Urinary bladder (tissue), 3 donors: ENCODE measurements at regions not wholly inside any gene's neighbourhood (a gene's known extent, or its start where the extent isn't known, plus 50 kb on each side); places are given as distances from the start of the nearest gene placed in this dataset.

Experiments
- DNase-seq: peaks from one replicate; pipeline ENCODE4 v3.0.0-alpha.2; 2015; ENCODE audit errors: extremely low spot score
- H3K27ac ChIP-seq: one replicate; pipeline ENCODE4 v1.5.1; 2013; ENCODE audit warnings: low read depth, mild to moderate bottlenecking, moderate library complexity
- H3K36me3 ChIP-seq: one replicate; pipeline ENCODE4 v1.6.1; 2013; ENCODE audit warnings: mild to moderate bottlenecking, moderate library complexity; ENCODE audit not compliant: insufficient read depth
- H3K4me1 ChIP-seq: one replicate; pipeline ENCODE4 v1.6.1; 2013; ENCODE audit warnings: mild to moderate bottlenecking, moderate library complexity; ENCODE audit not compliant: insufficient read depth
- H3K4me3 ChIP-seq: one replicate; pipeline ENCODE4 v1.5.1; 2013; ENCODE audit warnings: low read depth, low read length
- WGBS: extraction: QIAGEN DNeasy Blood & Tissue Kit; methylation state at CpG from one replicate; pipeline ENCODE4 v1.1.7; 2013; 5-methylcytosine and 5-hydroxymethylcytosine counted together
- donor health status: healthy with polysubstance abuse.
- donor health status: healthy.

DNA sequence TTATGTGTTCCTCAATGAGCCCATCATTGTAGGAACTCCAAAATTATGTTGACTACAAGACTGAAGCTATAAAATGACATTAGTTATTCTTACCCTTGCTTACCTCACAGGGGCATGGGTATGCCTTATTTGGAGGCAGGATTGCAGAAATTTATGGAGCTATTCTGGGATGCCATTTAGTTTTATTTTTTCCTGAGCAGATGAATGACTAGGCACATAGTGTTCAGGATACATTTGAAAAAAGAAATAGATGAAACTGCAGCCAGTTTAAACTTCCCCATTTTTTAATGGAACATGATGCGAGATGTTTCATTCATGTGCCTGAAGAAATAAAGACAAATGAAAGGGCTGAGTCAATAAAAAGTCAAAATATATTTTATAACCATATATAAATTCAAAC, 399.2 kb upstream of the JAG1 start:
- no peak overlapping the region for H3K4me3 ChIP-seq
- no peaks in the 10 kb centered on the region for H3K36me3 ChIP-seq
- WGBS: 90% methylated on average over 1 of the region's 1 CpG
- H3K27ac ChIP-seq: no peak overlapping the region
- H3K4me1 ChIP-seq: no peaks in the 10 kb centered on the region
- DNase-seq: no peak

DNA sequence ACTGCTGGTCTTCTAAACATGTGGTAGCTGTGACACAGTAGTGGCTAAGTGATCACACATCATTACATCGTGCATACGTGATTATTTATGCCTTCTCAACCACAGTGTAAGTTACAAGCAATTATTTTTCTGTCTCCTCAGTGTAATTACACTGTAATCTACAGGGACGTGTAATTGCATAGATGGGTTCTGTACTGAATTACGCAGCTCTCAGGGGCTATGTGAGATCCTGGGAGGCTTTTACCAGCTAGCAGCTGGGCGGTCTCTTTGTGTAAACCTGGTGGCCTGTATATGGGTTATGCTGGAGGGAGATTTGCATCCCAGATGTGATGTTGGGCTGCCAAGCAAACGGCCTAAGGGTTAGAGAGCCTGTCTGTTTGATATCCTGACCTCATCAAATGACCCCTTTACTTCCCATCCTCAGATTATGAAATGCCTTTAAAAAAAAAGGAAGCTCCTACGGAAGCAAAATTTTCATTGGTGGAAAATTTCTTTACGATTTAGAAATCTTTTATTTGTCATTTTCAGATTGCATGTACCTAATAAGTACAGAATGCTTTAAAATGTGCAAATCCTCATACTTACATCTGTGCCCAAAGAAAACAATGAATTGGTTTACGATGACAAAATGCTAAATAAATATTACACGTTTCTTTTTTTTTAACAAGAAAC, 402.8 kb upstream of the JAG1 start:
- no peaks in the 10 kb centered on the region for H3K36me3 ChIP-seq
- H3K4me1 ChIP-seq: no peaks in the 10 kb centered on the region
- no peak overlapping the region for H3K4me3 ChIP-seq
- 61% methylated on average over 10 of the region's 10 CpGs for WGBS
- no peak for DNase-seq
- H3K27ac ChIP-seq: no peak overlapping the region

DNA sequence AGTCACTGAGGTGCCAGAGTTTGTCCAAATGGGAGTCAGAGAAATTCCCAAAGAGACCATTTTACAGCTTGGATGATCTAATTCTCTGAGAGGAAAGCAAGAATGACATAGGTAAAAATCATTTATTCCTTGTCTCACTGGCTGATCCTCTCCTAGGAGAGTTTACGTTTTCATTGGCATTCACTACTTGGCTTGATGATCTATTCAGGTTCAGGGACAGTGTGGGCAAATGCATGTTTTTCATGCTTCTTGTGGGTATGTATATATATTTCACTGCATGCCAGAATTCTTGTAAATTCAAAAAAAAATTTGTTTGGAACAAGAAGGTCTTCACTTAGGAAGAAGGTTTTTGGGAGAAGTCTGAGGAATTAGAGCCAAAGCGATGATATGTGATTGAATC, 403.4 kb upstream of the JAG1 start:
- Histone ChIP-seq H3K36me3 (no peaks in the 10 kb centered on the region), H3K4me1 (no peaks in the 10 kb centered on the region), H3K27ac (no peak overlapping the region), H3K4me3 (no peak overlapping the region)
- no peak for DNase-seq
- WGBS: 77% methylated on average over 2 of the region's 2 CpGs

DNA sequence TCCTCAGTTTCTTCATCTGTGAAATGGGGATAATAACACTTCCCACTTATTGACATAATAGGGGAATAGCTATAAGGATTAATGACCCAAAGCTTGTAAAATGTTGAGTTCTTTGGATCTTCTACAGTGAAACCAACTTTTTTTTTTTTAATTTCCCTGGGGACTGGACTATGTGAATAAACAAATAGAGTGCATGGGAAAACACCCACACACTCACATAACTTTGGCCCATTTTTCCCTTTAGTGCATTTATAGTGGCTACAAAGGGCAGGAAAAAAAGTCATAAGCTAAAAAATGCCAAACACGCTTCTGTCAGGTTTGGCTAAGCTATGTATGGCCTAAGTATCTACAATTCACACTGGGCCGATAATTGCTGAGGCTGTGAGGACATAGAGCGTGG, 406.2 kb upstream of the JAG1 start:
- no peak overlapping the region for H3K4me3 ChIP-seq
- WGBS: 85% methylated on average over 3 of the region's 3 CpGs
- no peak for DNase-seq
- no peaks in the 10 kb centered on the region for H3K4me1 ChIP-seq
- H3K36me3 ChIP-seq: no peaks in the 10 kb centered on the region
- no peak overlapping the region for H3K27ac ChIP-seq

DNA sequence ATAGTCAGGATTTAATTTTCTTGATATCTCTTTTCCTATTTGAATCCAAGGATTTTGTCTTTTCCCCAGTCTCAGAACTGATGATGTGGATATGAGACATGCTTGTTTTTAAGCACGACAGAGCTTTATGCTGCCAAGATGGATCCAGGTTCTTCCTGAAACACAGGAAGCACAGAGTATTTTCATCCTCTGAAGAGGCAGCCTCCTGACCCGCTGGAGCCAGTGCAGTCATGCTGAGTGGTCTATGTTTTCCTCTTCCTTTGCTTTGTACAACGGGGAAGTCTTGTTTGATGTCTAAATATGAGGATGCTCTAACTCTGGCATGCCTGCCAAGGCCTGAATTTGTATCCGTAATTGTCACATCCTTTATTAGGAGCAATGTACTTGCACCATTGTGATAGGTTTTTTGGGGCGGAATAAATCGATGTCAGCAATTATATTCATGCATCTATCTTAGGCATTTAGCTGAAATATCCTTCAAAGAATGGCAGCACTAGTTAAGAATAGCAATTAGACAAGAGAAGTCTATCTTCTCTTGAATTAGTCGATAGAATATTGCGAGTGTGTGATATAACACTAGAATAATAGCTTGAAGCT, 407.1 kb upstream of the JAG1 start:
- no peak for DNase-seq
- Histone ChIP-seq H3K4me3 (no peak overlapping the region), H3K27ac (no peak overlapping the region), H3K4me1 (no peaks in the 10 kb centered on the region), H3K36me3 (no peaks in the 10 kb centered on the region)
- WGBS: 81% methylated on average over 8 of the region's 8 CpGs

DNA sequence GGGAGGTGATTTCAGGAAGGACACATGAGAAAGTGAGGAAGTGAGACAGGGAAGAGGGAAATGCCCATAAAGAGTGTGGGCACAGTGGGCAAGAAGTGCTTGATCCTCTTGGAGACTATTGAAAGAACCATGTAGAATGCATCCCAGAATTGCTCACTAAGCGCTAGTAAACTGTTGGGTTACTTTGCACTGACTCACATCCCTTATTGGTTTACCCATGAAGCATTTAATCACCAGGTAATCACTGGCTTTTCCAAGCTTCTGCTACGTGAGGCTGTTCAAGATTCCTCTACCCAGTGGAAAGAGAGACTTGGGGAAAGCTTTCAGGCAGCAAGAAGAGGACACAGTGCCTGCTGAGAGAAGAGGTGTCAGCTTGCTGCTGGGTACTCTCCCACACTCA, 410.0 kb upstream of the JAG1 start:
- Histone ChIP-seq H3K36me3 (no peaks in the 10 kb centered on the region), H3K4me3 (no peak overlapping the region), H3K4me1 (no peaks in the 10 kb centered on the region), H3K27ac (no peak overlapping the region)
- DNase-seq: no peak
- WGBS: 71% methylated on average over 2 of the region's 2 CpGs

DNA sequence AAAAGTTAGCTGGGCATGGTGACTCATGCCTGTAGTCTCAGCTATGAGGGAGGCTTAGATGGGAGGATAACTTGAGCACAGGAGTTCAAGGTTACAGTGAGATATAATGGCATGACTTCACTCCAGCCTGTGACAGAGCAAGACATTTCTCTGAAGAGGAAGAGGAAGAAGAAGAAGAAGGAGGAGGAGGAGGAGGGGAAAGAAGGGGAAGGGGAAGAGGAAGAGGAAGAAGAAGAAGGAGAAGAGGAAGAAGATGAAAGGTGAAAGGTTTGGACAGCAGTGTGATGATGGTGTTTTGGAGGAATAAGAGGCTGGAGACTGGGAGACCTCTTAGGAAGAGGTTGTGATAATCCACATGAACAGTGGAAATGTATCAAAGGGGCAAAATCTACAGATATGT, 410.7 kb upstream of the JAG1 start:
- Histone ChIP-seq H3K4me1 (no peaks in the 10 kb centered on the region), H3K27ac (no peak overlapping the region), H3K36me3 (no peaks in the 10 kb centered on the region), H3K4me3 (no peak overlapping the region)
- DNase-seq: no peak

DNA sequence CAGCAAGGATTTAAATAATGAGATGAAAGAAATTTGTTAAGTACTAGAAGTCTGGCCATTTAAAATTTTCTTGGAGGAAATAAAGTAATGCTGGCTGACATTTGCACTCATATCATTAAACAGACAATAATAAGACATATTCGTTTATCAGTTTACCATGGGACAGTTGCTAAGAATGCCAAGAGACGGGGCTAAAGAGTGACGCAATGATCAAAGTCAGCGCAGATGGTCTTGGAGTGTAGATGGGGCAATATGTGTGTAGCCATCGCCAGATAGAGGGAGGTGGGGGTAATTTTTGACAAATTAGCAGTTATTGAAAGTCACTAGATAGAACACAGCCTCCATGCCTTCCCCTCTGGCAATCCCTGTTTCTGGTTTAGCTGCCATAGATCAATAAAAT, 413.2 kb upstream of the JAG1 start:
- no peaks in the 10 kb centered on the region for H3K36me3 ChIP-seq
- H3K27ac ChIP-seq: no peak overlapping the region
- no peak for DNase-seq
- H3K4me1 ChIP-seq: no peaks in the 10 kb centered on the region
- WGBS: 79% methylated on average over 5 of the region's 5 CpGs
- no peak overlapping the region for H3K4me3 ChIP-seq

DNA sequence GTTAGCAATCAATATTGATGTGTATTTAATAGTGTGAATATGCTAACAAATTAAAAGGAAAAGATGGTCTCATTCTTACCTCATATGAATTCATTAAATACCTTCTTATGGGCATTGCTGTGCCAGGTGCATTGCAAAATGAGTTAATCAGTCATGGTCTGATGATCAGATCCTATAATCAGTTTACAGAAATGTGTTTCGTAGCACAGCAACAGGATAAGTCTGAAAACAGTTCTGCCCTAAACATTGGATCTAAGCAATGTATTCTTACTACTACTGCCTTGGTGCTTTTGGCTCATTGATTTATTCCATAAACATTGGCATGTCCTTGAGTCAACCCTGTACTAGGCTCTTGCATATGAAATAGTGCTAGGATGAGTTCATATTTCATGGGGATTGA, 417.0 kb upstream of the JAG1 start:
- H3K27ac ChIP-seq: no peak overlapping the region
- H3K4me3 ChIP-seq: no peak overlapping the region
- 78% methylated on average over 1 of the region's 1 CpG for WGBS
- H3K36me3 ChIP-seq: no peaks in the 10 kb centered on the region
- no peak for DNase-seq
- no peaks in the 10 kb centered on the region for H3K4me1 ChIP-seq

DNA sequence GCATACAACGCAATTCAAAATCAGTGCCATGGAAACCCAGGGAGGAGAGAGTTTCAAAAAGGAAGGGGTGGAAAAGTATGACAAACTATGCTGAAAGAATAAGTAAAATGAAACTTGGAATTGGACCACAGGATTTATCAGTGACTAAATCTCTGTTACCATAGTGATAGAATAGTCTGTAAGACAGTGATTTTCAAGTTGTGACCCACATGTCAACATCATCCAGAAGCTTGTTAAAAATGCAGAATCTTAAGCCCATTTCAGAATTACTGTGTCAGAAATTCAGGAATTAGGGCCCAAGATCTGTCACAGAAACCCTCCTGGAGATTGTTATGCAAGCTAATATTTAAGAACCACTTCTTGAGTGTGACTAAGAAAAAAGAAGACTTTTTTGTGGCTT, 417.7 kb upstream of the JAG1 start:
- WGBS: 76% methylated on average over 1 of the region's 1 CpG
- H3K4me3 ChIP-seq: no peak overlapping the region
- no peak for DNase-seq
- H3K4me1 ChIP-seq: no peaks in the 10 kb centered on the region
- H3K27ac ChIP-seq: no peak overlapping the region
- H3K36me3 ChIP-seq: no peaks in the 10 kb centered on the region

DNA sequence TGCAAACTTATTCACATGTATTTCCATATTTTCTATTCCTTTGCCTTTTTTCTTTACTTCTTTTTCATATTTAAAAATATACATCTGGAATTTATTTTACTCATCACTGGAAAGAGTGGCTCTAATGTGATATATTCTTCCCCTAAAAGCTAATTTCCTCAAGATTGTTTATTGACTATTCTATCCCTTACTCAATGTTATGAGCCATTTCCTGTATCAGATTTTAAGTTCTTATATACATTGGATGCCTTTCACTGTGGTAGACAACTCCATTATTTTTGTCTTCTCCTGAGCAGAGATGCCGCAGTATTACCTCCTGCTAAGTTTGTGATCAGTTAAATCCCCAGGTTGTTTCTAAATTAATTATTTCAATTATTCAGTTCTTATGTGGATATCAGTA, 418.4 kb upstream of the JAG1 start:
- WGBS: 98% methylated on average over 1 of the region's 1 CpG

DNA sequence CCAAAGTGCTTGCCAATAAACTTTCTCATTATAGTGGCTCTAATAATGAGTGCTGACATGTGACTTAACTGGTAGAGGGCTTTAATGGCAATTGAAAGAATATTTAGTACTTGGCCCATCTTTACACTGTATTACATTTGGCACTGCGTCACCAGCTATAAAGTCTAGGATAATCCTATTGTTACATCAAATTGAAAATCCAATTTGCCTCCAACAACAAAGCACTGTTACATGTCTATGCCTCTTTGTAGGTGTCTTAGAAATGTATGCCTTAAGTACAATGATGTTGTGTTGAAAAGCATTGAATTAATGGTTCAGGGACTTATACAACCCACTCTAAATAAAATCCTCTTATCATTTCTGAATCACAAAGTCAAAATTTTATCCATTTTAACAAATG, 420.4 kb upstream of the JAG1 start:
- no peak overlapping the region for H3K4me3 ChIP-seq
- no peak for DNase-seq
- WGBS: 86% methylated on average over 1 of the region's 1 CpG
- H3K4me1 ChIP-seq: no peaks in the 10 kb centered on the region
- H3K27ac ChIP-seq: no peak overlapping the region
- no peaks in the 10 kb centered on the region for H3K36me3 ChIP-seq

More for the DNA sequence above, 418.4 kb upstream of the JAG1 start:
- no peaks in the 10 kb centered on the region for H3K36me3 ChIP-seq
- DNase-seq: no peak
- no peak overlapping the region for H3K27ac ChIP-seq
- H3K4me3 ChIP-seq: no peak overlapping the region
- H3K4me1 ChIP-seq: no peaks in the 10 kb centered on the region

DNA sequence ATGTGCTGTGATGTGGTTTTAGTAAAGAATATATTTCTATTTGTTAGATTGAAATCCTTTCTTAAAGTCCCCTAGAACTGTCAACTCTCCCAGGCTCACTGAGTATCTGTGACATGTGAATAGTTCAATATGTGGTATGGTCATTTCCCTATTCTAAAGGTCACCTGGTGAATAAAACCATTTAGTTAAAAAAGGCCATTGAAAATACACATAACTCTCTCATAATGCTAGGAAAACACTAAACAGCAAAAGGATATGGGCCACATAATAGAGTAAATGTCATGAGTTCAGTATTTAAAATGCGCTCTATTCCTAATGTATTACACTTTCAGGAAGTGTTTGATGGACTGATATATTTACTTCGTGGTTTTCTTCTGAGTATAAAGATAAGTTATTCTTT, 420.9 kb upstream of the JAG1 start:
- no peaks in the 10 kb centered on the region for H3K4me1 ChIP-seq
- DNase-seq: no peak
- H3K36me3 ChIP-seq: no peaks in the 10 kb centered on the region
- no peak overlapping the region for H3K27ac ChIP-seq
- no peak overlapping the region for H3K4me3 ChIP-seq
- WGBS: 69% methylated on average over 2 of the region's 2 CpGs

DNA sequence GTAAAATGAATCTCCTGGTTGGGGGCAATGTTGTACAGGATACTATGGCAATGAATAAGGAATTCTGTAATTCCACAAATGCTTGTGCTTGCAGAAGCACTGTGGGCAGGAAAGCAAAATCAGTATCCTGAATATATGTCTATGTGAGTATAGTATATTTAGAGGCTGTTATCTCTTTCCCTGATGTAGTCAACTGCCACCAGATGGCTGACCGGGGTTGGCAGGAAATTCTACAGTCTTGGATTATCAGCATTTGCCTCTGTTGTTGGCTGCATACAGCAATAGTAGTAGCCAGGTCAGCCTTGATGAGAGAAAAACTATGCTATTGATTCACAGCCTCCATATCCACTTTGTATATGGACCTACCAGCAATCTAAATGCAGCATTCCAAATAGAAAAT, 425.1 kb upstream of the JAG1 start:
- 64% methylated on average over 1 of the region's 1 CpG for WGBS
- Histone ChIP-seq H3K27ac (no peak overlapping the region), H3K36me3 (no peaks in the 10 kb centered on the region), H3K4me1 (no peaks in the 10 kb centered on the region), H3K4me3 (no peak overlapping the region)
- DNase-seq: no peak

DNA sequence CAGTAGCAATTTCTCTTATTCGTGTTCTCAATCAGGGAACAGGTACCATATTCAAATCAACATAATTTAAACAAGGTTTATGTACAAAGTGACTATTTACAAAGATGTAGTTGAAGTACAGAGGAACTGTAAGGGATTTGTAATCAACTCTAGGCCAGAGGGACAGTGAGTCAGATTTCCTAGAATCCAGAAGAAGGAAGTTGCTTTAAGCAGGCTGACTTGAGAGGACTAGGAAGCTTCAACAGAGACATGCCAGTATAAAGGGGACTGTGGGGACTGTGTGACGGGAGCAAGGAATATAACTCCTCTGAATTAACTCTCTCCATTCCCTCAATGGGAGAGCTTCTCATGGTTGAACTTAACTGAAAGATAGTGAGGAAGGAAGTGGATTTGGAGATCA, 427.4 kb upstream of the JAG1 start:
- no peak for DNase-seq
- Histone ChIP-seq H3K36me3 (no peaks in the 10 kb centered on the region), H3K4me1 (no peaks in the 10 kb centered on the region), H3K4me3 (no peak overlapping the region), H3K27ac (no peak overlapping the region)
- WGBS: 78% methylated on average over 2 of the region's 2 CpGs
